GM12892 (cell line): ENCODE measurements at regions not wholly inside any gene's neighbourhood (a gene's known extent, or its start where the extent isn't known, plus 50 kb on each side); places are given as distances from the start of the nearest gene placed in this dataset.

ENCODE experiments used
- POLR2A ChIP-seq: IDR thresholded peaks from 2 replicates; pipeline ENCODE4 v1.6.1; 2011; ENCODE audit warnings: low read depth, low read length, control low read depth
- POLR2AphosphoS5 ChIP-seq: IDR thresholded peaks from 2 replicates; pipeline ENCODE4 v1.6.1; 2011; ENCODE audit warnings: low read depth, low read length, control low read depth

DNA sequence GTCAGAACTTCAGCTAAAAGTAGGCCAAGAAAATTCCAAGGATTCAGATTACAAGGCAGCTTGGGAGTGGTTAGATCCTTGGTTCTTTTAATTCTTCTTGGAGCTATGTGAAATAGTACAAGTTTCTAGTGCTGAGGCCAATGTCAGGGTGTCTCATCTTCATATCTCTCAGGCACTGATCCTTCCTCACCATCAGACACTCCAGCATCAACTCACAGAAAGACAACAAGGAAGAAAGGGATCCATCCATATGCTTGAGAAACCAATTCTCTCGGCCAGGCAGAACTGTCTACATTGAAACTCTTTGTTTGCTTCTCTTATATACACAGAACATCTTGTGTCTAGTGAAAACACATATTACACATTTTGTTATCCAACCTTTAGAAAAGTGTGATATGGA, 362.1 kb upstream of the CCNH start:
- no peak for TF ChIP-seq POLR2A
- no peak for TF ChIP-seq POLR2AphosphoS5
